Pancreas (tissue), 10 donors: ENCODE measurements at regions not wholly inside any gene's neighbourhood (a gene's known extent, or its start where the extent isn't known, plus 50 kb on each side); places are given as distances from the start of the nearest gene placed in this dataset.

Experiments used
- ATAC-seq, 4 donors: fragments of 200-7000 bp; cut with Tn5 transposase; one replicate each; pipeline versions ENCODE4 v1.8.0 to v1.9.1; 2020; ENCODE audit warnings: mild to moderate bottlenecking in 4 of 4, moderate library complexity in 4 of 4
- DNase-seq, 6 donors: peaks; one replicate each; pipeline ENCODE4 v3.0.0-alpha.2; 2020
- FAIRE-seq: peaks from 2 replicates; lab custom pipeline; 2012; peaks lifted over from hg19 to GRCh38; lab: Jason Lieb, UNC
- H3K27ac ChIP-seq, 4 donors: fragments of 200-600 bp; sonication (generic); 1 replicate in 3 of 4; 2 replicates in 1 of 4; pipeline versions ENCODE4 v1.5.0 to v1.8.0; 2020
- H3K27me3 ChIP-seq, 4 donors: fragments of 200-600 bp; one replicate each; pipeline ENCODE4 v1.8.0; 2021
- H3K36me3 ChIP-seq, 3 donors: fragments of 200-600 bp; sonication (generic) in 1 of 3; one replicate each; pipeline versions ENCODE4 v1.5.0 to v1.8.0; 2020 to 2021
- H3K4me1 ChIP-seq, 3 donors: fragments of 200-600 bp; one replicate each; pipeline ENCODE4 v1.8.0; 2021
- H3K4me3 ChIP-seq, 4 donors: fragments of 200-600 bp; sonication (generic) in 2 of 4; one replicate each; pipeline versions ENCODE4 v1.5.0 to v1.8.0; 2020 to 2021
- H3K9me3 ChIP-seq, 4 donors: fragments of 200-600 bp; one replicate each; pipeline ENCODE4 v1.8.0; 2021
- CTCF ChIP-seq, 4 donors: fragments of 200-600 bp; sonication (generic) in 3 of 4; IDR thresholded peaks; one replicate each; pipeline versions ENCODE4 v1.5.0 to v1.8.0; 2021; ENCODE audit warnings: antibody characterized with exemption in 4 of 4
- WGBS, 2 donors: extraction: QIAGEN DNeasy Blood & Tissue Kit; methylation state at CpG; one replicate each; pipeline ENCODE4 v1.1.7; 2013; 5-methylcytosine and 5-hydroxymethylcytosine counted together
- intact Hi-C, 3 donors: fragments of 100-400 bp; cut with DNase I; formaldehyde crosslinking; loops; one replicate each; pipeline versions ENCODE4 v1.11.1 to v1.14.2; 2022
- donor health status: healthy with polysubstance abuse.
- donor health status: DM: no; HTN: no; CAD: no; lungs with moderate emphysema.
- donor health status: DM: no; HTN: no; CAD: no.
- donor health status: control.
- donor health status: control.
- donor health status: Bipolar disorder and iron deficiency.
- donor health status: DM: yes; HTN: yes; CAD: no.
- donor health status: DM: no; HTN: no; CAD: no.
- donor health status: DM: no; HTN: no; CAD: no.
- donor health status: DM: yes; HTN: yes; CAD: no.

- ATAC-seq, result no peak
- peak in 1 of 4 donors; percentile 14 for TF ChIP-seq CTCF (IDR thresholded peaks at IDR 0.05)
- no peaks in the 10 kb centered on the region for H3K27me3 ChIP-seq
- FAIRE-seq, result no peak
- no peaks in the 10 kb centered on the region for H3K4me1 ChIP-seq
- 25 to 34% methylated on average over 3 of the region's 3 CpGs for WGBS, 2 donors
- no peak overlapping the region for H3K4me3 ChIP-seq
- no peak for DNase-seq
- intact Hi-C loops, result no loop called here
- H3K36me3 ChIP-seq, result no peaks in the 10 kb centered on the region
- H3K27ac ChIP-seq, result no peak overlapping the region
- H3K9me3 ChIP-seq, result no peaks in the 10 kb centered on the region
Measured at GRCh38 chr4:54433686-54434085, 204.6 kb downstream of the PDGFRA start.

GRCh38 chr4:54439831-54440243, 210.7 kb downstream of the PDGFRA start:
- intact Hi-C loops, result no loop called here
- no peak for TF ChIP-seq CTCF (IDR thresholded peaks at IDR 0.05)
- no peaks in the 10 kb centered on the region for H3K27me3 ChIP-seq
- FAIRE-seq (no peak), DNase-seq (peak in 1 of 6 donors; percentile 18), ATAC-seq (peak; percentile 53 to 75 (median 68))
- WGBS, 2 donors, result 14 to 22% methylated on average over 6 of the region's 6 CpGs
- H3K9me3 ChIP-seq, result no peaks in the 10 kb centered on the region
- H3K36me3 ChIP-seq, result no peaks in the 10 kb centered on the region
- no peak overlapping the region for H3K27ac ChIP-seq
- no peak overlapping the region for H3K4me3 ChIP-seq
- peaks cover 0 to 4% (median 0%) of the 10 kb centered on the region in 3 donors for H3K4me1 ChIP-seq

GRCh38 chr4:54440394-54441136, 211.5 kb downstream of the PDGFRA start:
- peaks cover 0 to 4% (median 0%) of the 10 kb centered on the region in 3 donors for H3K4me1 ChIP-seq
- DNase-seq (peak in 1 of 6 donors; percentile 9), ATAC-seq (peak in 3 of 4 donors; percentile 55 to 69 (median 59)), FAIRE-seq (peak; percentile 76)
- 16 to 24% methylated on average over 7 of the region's 7 CpGs for WGBS, 2 donors
- intact Hi-C loops, result no loop called here
- H3K27ac ChIP-seq, result no peak overlapping the region
- H3K27me3 ChIP-seq, result no peaks in the 10 kb centered on the region
- H3K4me3 ChIP-seq, result no peak overlapping the region
- peak in 2 of 4 donors; percentile 21 to 26 for TF ChIP-seq CTCF (IDR thresholded peaks at IDR 0.05)
- H3K9me3 ChIP-seq, result no peaks in the 10 kb centered on the region
- H3K36me3 ChIP-seq, result no peaks in the 10 kb centered on the region

- intact Hi-C loops, result no loop called here
- no peaks in the 10 kb centered on the region for H3K4me1 ChIP-seq
Measured at GRCh38 chr4:54445866-54446265, 211.9 kb upstream of the KIT start.

More at GRCh38 chr4:54445866-54446265, 211.9 kb upstream of the KIT start:
- no peak for FAIRE-seq
- no peaks in the 10 kb centered on the region for H3K36me3 ChIP-seq
- no peaks in the 10 kb centered on the region for H3K9me3 ChIP-seq
- H3K4me3 ChIP-seq, result no peak overlapping the region
- DNase-seq, result no peak
- no peak for TF ChIP-seq CTCF (IDR thresholded peaks at IDR 0.05)
- no peak overlapping the region for H3K27ac ChIP-seq
- ATAC-seq, result no peak
- no peaks in the 10 kb centered on the region for H3K27me3 ChIP-seq
